PC-3 (cell line): ENCODE measurements at regions not wholly inside any gene's neighbourhood (a gene's known extent, or its start where the extent isn't known, plus 50 kb on each side); places are given as distances from the start of the nearest gene placed in this dataset.

Experiments used
- EZH2 ChIP-seq: fragments of 300-600 bp; sonication (generic); IDR thresholded peaks from one replicate; pipeline ENCODE4 v1.6.1; 2017; ENCODE audit warnings: antibody characterized with exemption, mild to moderate bottlenecking, low read length; ENCODE audit not compliant: unreplicated experiment
- EZH2phosphoT487 ChIP-seq: fragments of 300-600 bp; sonication (generic); IDR thresholded peaks from 2 replicates; pipeline ENCODE4 v1.6.1; 2018; ENCODE audit warnings: mild to moderate bottlenecking, antibody characterized with exemption, low read length, borderline replicate concordance
- TF ChIP-seq, protein P1 (sequence below): fragments of 300-600 bp; sonication (generic); conservative IDR thresholded peaks from 2 replicates; pipeline ENCODE4 v1.5.1; 2017; ENCODE audit warnings: antibody characterized with exemption, low read depth, mild to moderate bottlenecking, low read length

GRCh38 chr3:157607826-157608405 lies 104.7 kb upstream of the VEPH1 start:
- TF ChIP-seq, protein P1, sequence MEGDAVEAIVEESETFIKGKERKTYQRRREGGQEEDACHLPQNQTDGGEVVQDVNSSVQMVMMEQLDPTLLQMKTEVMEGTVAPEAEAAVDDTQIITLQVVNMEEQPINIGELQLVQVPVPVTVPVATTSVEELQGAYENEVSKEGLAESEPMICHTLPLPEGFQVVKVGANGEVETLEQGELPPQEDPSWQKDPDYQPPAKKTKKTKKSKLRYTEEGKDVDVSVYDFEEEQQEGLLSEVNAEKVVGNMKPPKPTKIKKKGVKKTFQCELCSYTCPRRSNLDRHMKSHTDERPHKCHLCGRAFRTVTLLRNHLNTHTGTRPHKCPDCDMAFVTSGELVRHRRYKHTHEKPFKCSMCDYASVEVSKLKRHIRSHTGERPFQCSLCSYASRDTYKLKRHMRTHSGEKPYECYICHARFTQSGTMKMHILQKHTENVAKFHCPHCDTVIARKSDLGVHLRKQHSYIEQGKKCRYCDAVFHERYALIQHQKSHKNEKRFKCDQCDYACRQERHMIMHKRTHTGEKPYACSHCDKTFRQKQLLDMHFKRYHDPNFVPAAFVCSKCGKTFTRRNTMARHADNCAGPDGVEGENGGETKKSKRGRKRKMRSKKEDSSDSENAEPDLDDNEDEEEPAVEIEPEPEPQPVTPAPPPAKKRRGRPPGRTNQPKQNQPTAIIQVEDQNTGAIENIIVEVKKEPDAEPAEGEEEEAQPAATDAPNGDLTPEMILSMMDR, result no peak
- TF ChIP-seq EZH2phosphoT487 (no peak), EZH2 (no peak)
